Smooth muscle cell (in vitro differentiated cells): ENCODE measurements at regions not wholly inside any gene's neighbourhood (a gene's known extent, or its start where the extent isn't known, plus 50 kb on each side); places are given as distances from the start of the nearest gene placed in this dataset.

Source experiments
- DNase-seq: peaks from one replicate; lab custom pipeline; 2025; ENCODE audit not compliant: unreplicated experiment; lab: John Stamatoyannopoulos, UW
- H2AFZ ChIP-seq: fragments of 200-600 bp; sonication (generic); 2 replicates; pipeline ENCODE4 v1.6.0; 2016; ENCODE audit warnings: antibody characterized with exemption, low read depth, mild to moderate bottlenecking
- H3F3A ChIP-seq: fragments of 200-600 bp; sonication (generic); 2 replicates; pipeline ENCODE4 v1.6.0; 2017; ENCODE audit warnings: antibody characterized with exemption, low read depth
- H3K27ac ChIP-seq: fragments of 200-600 bp; sonication (generic); 2 replicates; pipeline ENCODE4 v1.5.1; 2016; ENCODE audit warnings: low read depth, mild to moderate bottlenecking
- H3K27me3 ChIP-seq: fragments of 200-600 bp; sonication (generic); 2 replicates; pipeline ENCODE4 v1.6.1; 2016; ENCODE audit warnings: low read depth, mild to moderate bottlenecking
- H3K36me3 ChIP-seq: fragments of 200-600 bp; sonication (generic); 2 replicates; pipeline ENCODE4 v1.5.1; 2016; ENCODE audit warnings: low read depth
- H3K4me1 ChIP-seq: fragments of 200-600 bp; sonication (generic); 2 replicates; pipeline ENCODE4 v1.5.1; 2016; ENCODE audit warnings: low read depth
- H3K4me2 ChIP-seq: fragments of 200-600 bp; sonication (generic); 2 replicates; pipeline ENCODE4 v1.6.0; 2016; ENCODE audit warnings: mild to moderate bottlenecking
- H3K4me3 ChIP-seq: fragments of 200-600 bp; sonication (generic); 2 replicates; pipeline ENCODE4 v1.5.1; 2016; ENCODE audit warnings: mild to moderate bottlenecking
- H3K79me2 ChIP-seq: fragments of 200-600 bp; sonication (generic); 2 replicates; pipeline ENCODE4 v1.6.0; 2016; ENCODE audit warnings: low read depth, mild to moderate bottlenecking
- H3K9ac ChIP-seq: fragments of 200-600 bp; sonication (generic); 2 replicates; pipeline ENCODE4 v1.6.0; 2016; ENCODE audit warnings: low read depth
- H3K9me3 ChIP-seq: fragments of 200-600 bp; sonication (generic); replicated peaks from 2 replicates; pipeline ENCODE4 v1.5.1; 2016; ENCODE audit warnings: low read depth
- H4K20me1 ChIP-seq: fragments of 200-600 bp; sonication (generic); 2 replicates; pipeline ENCODE4 v1.6.0; 2016; ENCODE audit warnings: low read depth
- CTCF ChIP-seq: fragments of 200-600 bp; sonication (generic); IDR thresholded peaks from 2 replicates; pipeline ENCODE4 v1.5.1; 2017; ENCODE audit warnings: borderline replicate concordance, mild to moderate bottlenecking, antibody characterized with exemption; ENCODE audit not compliant: insufficient read depth, poor library complexity, severe bottlenecking
- WGBS: methylation state at CpG from one replicate; pipeline ENCODE4 v1.1.7; 2016; ENCODE audit warnings: low lambda C conversion rate; 5-methylcytosine and 5-hydroxymethylcytosine counted together

- Histone ChIP-seq H3K79me2 (no peaks in the 10 kb centered on the region), H3K27ac (peak overlapping the region; percentile 84), H3K27me3 (no peaks in the 10 kb centered on the region), H3K9me3 (peaks cover 5% of the 10 kb centered on the region), H3K4me1 (peaks cover 27% of the 10 kb centered on the region), H3K4me3 (no peak overlapping the region), H2AFZ (peak overlapping the region; percentile 84), H3K4me2 (peak overlapping the region; percentile 77), H3F3A (peaks cover 4% of the 10 kb centered on the region), H4K20me1 (no peaks in the 10 kb centered on the region), H3K36me3 (no peaks in the 10 kb centered on the region), H3K9ac (no peak overlapping the region)
- DNase-seq: no peak
- 63% methylated on average over 7 of the region's 7 CpGs for WGBS
- no peak for TF ChIP-seq CTCF
These were observed 222.1 kb downstream of the ARHGAP12 start for GRCh38 chr10:31706464-31707092.

- Histone ChIP-seq H3K79me2 (no peaks in the 10 kb centered on the region), H3K36me3 (no peaks in the 10 kb centered on the region), H3K4me2 (no peak overlapping the region), H3K27ac (no peak overlapping the region), H2AFZ (no peak overlapping the region), H3K9ac (no peak overlapping the region), H3K27me3 (no peaks in the 10 kb centered on the region), H3K4me3 (no peak overlapping the region), H3F3A (peaks cover 8% of the 10 kb centered on the region), H3K9me3 (no peaks in the 10 kb centered on the region), H4K20me1 (no peaks in the 10 kb centered on the region), H3K4me1 (peaks cover 37% of the 10 kb centered on the region)
- WGBS: 98% methylated on average over 3 of the region's 3 CpGs
- DNase-seq: no peak
- TF ChIP-seq CTCF: no peak
These were observed 223.5 kb downstream of the ARHGAP12 start for GRCh38 chr10:31705136-31705535.

- no peak for DNase-seq
- peaks cover 37% of the 10 kb centered on the region for H3K4me1 ChIP-seq
- 100% methylated on average over 1 of the region's 1 CpG for WGBS
These were observed 224.4 kb downstream of the ARHGAP12 start for GRCh38 chr10:31704195-31704594.

More at GRCh38 chr10:31704195-31704594, 224.4 kb downstream of the ARHGAP12 start:
- no peak overlapping the region for H3K9ac ChIP-seq
- no peak overlapping the region for H3K4me3 ChIP-seq
- H2AFZ ChIP-seq: no peak overlapping the region
- no peaks in the 10 kb centered on the region for H3K79me2 ChIP-seq
- TF ChIP-seq CTCF: no peak
- H3K9me3 ChIP-seq: no peaks in the 10 kb centered on the region
- no peaks in the 10 kb centered on the region for H4K20me1 ChIP-seq
- H3K27ac ChIP-seq: no peak overlapping the region
- H3K36me3 ChIP-seq: no peaks in the 10 kb centered on the region
- no peak overlapping the region for H3K4me2 ChIP-seq
- H3K27me3 ChIP-seq: no peaks in the 10 kb centered on the region
- H3F3A ChIP-seq: peaks cover 10% of the 10 kb centered on the region
